ENCODE measurements at regions not wholly inside any gene's neighbourhood (a gene's known extent, or its start where the extent isn't known, plus 50 kb on each side); places are given as distances from the start of the nearest gene placed in this dataset.
"Not testable (repeated sequence)": the region's sequence is repeated elsewhere in the genome, so short reads cannot be mapped to it uniquely, and the experiment has no call there.

- DNase-seq = no peak
- intact Hi-C loops (cut with DNase I) = no loop called here
Observed at GRCh38 chr3:35393901-35394799, 245.2 kb upstream of the ARPP21 start.

- intact Hi-C loops (cut with DNase I) = no loop called here
- no peak for DNase-seq
Observed at GRCh38 chr3:35394905-35395304, 244.4 kb upstream of the ARPP21 start.

GRCh38 chr3:35401671-35402070 lies 237.7 kb upstream of the ARPP21 start:
- DNase-seq = no peak
- intact Hi-C loops (cut with DNase I) = no loop called here

- intact Hi-C loops (cut with DNase I) = no loop called here
- DNase-seq = no peak
Observed at GRCh38 chr3:35404571-35404970, 234.8 kb upstream of the ARPP21 start.

- intact Hi-C loops (cut with DNase I) = no loop called here
- DNase-seq = no peak
Observed at GRCh38 chr3:35408882-35409281, 230.4 kb upstream of the ARPP21 start.

GRCh38 chr3:35409991-35410390 lies 229.3 kb upstream of the ARPP21 start:
- no peak for DNase-seq
- intact Hi-C loops (cut with DNase I) = no loop called here

GRCh38 chr3:35413483-35413882 lies 225.8 kb upstream of the ARPP21 start:
- no peak for DNase-seq
- intact Hi-C loops (cut with DNase I) = no loop called here

GRCh38 chr3:35417080-35417479 lies 222.2 kb upstream of the ARPP21 start:
- intact Hi-C loops (cut with DNase I) = no loop called here
- no peak for DNase-seq

GRCh38 chr3:35422101-35422500 lies 217.2 kb upstream of the ARPP21 start:
- no peak for DNase-seq
- intact Hi-C loops (cut with DNase I) = no loop called here

- no peak for DNase-seq
Observed at GRCh38 chr3:35422836-35423601, 216.3 kb upstream of the ARPP21 start.

GRCh38 chr3:35426366-35426958 lies 212.9 kb upstream of the ARPP21 start:
- intact Hi-C loops (cut with DNase I) = no loop called here

More at GRCh38 chr3:35422836-35423601, 216.3 kb upstream of the ARPP21 start:
- intact Hi-C loops (cut with DNase I) = no loop called here

GRCh38 chr3:35437381-35437780 lies 201.9 kb upstream of the ARPP21 start:
- intact Hi-C loops (cut with DNase I) = no loop called here
- no peak for DNase-seq

More at GRCh38 chr3:35426366-35426958, 212.9 kb upstream of the ARPP21 start:
- DNase-seq = no peak

- intact Hi-C loops (cut with DNase I) = no loop called here
- no peak for DNase-seq
Observed at GRCh38 chr3:35438101-35438500, 201.2 kb upstream of the ARPP21 start.

- intact Hi-C loops (cut with DNase I) = no loop called here
- no peak for DNase-seq
Observed at GRCh38 chr3:35439663-35440062, 199.7 kb upstream of the ARPP21 start.

- intact Hi-C loops (cut with DNase I) = no loop called here
- DNase-seq = no peak
Observed at GRCh38 chr3:35440826-35441225, 198.5 kb upstream of the ARPP21 start.

GRCh38 chr3:35446896-35447295 lies 192.4 kb upstream of the ARPP21 start:
- intact Hi-C loops (cut with DNase I) = no loop called here
- DNase-seq = no peak

GRCh38 chr3:35448121-35448520 lies 191.2 kb upstream of the ARPP21 start:
- no peak for DNase-seq
- intact Hi-C loops (cut with DNase I) = no loop called here

GRCh38 chr3:35448681-35449080 lies 190.6 kb upstream of the ARPP21 start:
- intact Hi-C loops (cut with DNase I) = no loop called here
- DNase-seq = no peak

- DNase-seq = not testable (repeated sequence)
Observed at GRCh38 chr3:35454819-35455218, 184.5 kb upstream of the ARPP21 start.

GRCh38 chr3:35473956-35474355 lies 165.4 kb upstream of the ARPP21 start:
- DNase-seq = no peak
- intact Hi-C loops (cut with DNase I) = no loop called here

More at GRCh38 chr3:35454819-35455218, 184.5 kb upstream of the ARPP21 start:
- intact Hi-C loops (cut with DNase I) = not testable (repeated sequence)

Data from head of caudate nucleus (tissue), 42 donors.